C4-2B (cell line): ENCODE measurements at regions not wholly inside any gene's neighbourhood (a gene's known extent, or its start where the extent isn't known, plus 50 kb on each side); places are given as distances from the start of the nearest gene placed in this dataset.

ENCODE experiments used
- CTCF ChIP-seq: fragments of 450-650 bp; conservative IDR thresholded peaks from 2 replicates; pipeline ENCODE4 v1.5.1; 2017; ENCODE audit warnings: mild to moderate bottlenecking
- ZFX ChIP-seq: fragments of 450-650 bp; IDR thresholded peaks from 2 replicates; pipeline ENCODE4 v1.6.1; 2017

- TF ChIP-seq CTCF (no peak), ZFX (no peak)
Measured at GRCh38 chr4:100339870-100340269, 149.6 kb upstream of the DDIT4L start.
